ENCODE measurements at regions not wholly inside any gene's neighbourhood (a gene's known extent, or its start where the extent isn't known, plus 50 kb on each side); places are given as distances from the start of the nearest gene placed in this dataset.
A peak's percentile ranks its signal among the peaks of the same experiment; 100 is the strongest.
"Not testable (repeated sequence)": the region's sequence is repeated elsewhere in the genome, so short reads cannot be mapped to it uniquely, and the experiment has no call there.

GRCh38 chrX:121437666-121438065, 390.3 kb downstream of the GLUD2 start:
- H3K27ac ChIP-seq; H3K4me3 ChIP-seq; ATAC-seq (replicated peaks in 6 of 8); in situ Hi-C loops (cut with MboI; ENCODE audit: low pct_unique_long_range_greater_than_20kb in 2 of 9, low sequenced_read_pairs in 9 of 9, unreplicated experiment in 9 of 9); H3K4me1 ChIP-seq (replicated peaks in 1 of 2): not testable (repeated sequence)
- 67 to 68% methylated on average over 3 to 10 of the region's 23 CpGs; no CpG with 5 or more reads in 8 of the 10 experiments for WGBS, 10 experiments

GRCh38 chrX:121455890-121456289, 408.5 kb downstream of the GLUD2 start:
- Histone ChIP-seq H3K4me3 (no peak overlapping the region), H3K4me1 (replicated peaks in 1 of 2) (no peaks in the 10 kb centered on the region), H3K27ac (no peak overlapping the region)
- WGBS, 10 experiments = 0 to 100% (median 63%) methylated on average over 1 of the region's 1 CpG; no CpG with 5 or more reads in 5 of the 10 experiments
- no peak for ATAC-seq (replicated peaks in 6 of 8)
- in situ Hi-C loops (cut with MboI; ENCODE audit: low pct_unique_long_range_greater_than_20kb in 2 of 9, low sequenced_read_pairs in 9 of 9, unreplicated experiment in 9 of 9) = no loop called here

- no peak overlapping the region for H3K27ac ChIP-seq
- H3K4me3 ChIP-seq = no peak overlapping the region
- no peaks in the 10 kb centered on the region for H3K4me1 ChIP-seq (replicated peaks in 1 of 2)
- in situ Hi-C loops (cut with MboI; ENCODE audit: low pct_unique_long_range_greater_than_20kb in 2 of 9, low sequenced_read_pairs in 9 of 9, unreplicated experiment in 9 of 9) = no loop called here
- ATAC-seq (replicated peaks in 6 of 8) = peak in 1 of 8 experiments; percentile 32
- WGBS, 10 experiments = 0 to 100% (median 68%) methylated on average over 1 to 3 of the region's 3 CpGs; no CpG with 5 or more reads in 4 of the 10 experiments
Observed at GRCh38 chrX:121456315-121456714, 408.9 kb downstream of the GLUD2 start.

- Histone ChIP-seq H3K4me3 (no peak overlapping the region), H3K27ac (no peak overlapping the region), H3K4me1 (replicated peaks in 1 of 2) (no peaks in the 10 kb centered on the region)
- 0 to 40% methylated on average over 1 of the region's 1 CpG; no CpG with 5 or more reads in 8 of the 10 experiments for WGBS, 10 experiments
- no peak for ATAC-seq (replicated peaks in 6 of 8)
- in situ Hi-C loops (cut with MboI; ENCODE audit: low pct_unique_long_range_greater_than_20kb in 2 of 9, low sequenced_read_pairs in 9 of 9, unreplicated experiment in 9 of 9) = no loop called here
Observed at GRCh38 chrX:121457096-121457495, 409.7 kb downstream of the GLUD2 start.

- in situ Hi-C loops (cut with MboI; ENCODE audit: low pct_unique_long_range_greater_than_20kb in 2 of 9, low sequenced_read_pairs in 9 of 9, unreplicated experiment in 9 of 9) = no loop called here
- H3K4me3 ChIP-seq = no peak overlapping the region
- no peak overlapping the region for H3K27ac ChIP-seq
- H3K4me1 ChIP-seq (replicated peaks in 1 of 2) = no peaks in the 10 kb centered on the region
- WGBS, 10 experiments = 0 to 100% (median 78%) methylated on average over 1 to 2 of the region's 4 CpGs; no CpG with 5 or more reads in 6 of the 10 experiments
- ATAC-seq (replicated peaks in 6 of 8) = peak in 2 of 8 experiments; percentile 41 to 50
Observed at GRCh38 chrX:121479406-121479805, 432.0 kb downstream of the GLUD2 start.

GRCh38 chrX:121496966-121497365, 449.6 kb downstream of the GLUD2 start:
- 0 to 60% (median 13%) methylated on average over 1 of the region's 1 CpG; no CpG with 5 or more reads in 5 of the 10 experiments for WGBS, 10 experiments
- Histone ChIP-seq H3K4me1 (replicated peaks in 1 of 2) (no peaks in the 10 kb centered on the region), H3K4me3 (no peak overlapping the region), H3K27ac (no peak overlapping the region)
- in situ Hi-C loops (cut with MboI; ENCODE audit: low pct_unique_long_range_greater_than_20kb in 2 of 9, low sequenced_read_pairs in 9 of 9, unreplicated experiment in 9 of 9) = no loop called here
- ATAC-seq (replicated peaks in 6 of 8) = no peak

GRCh38 chrX:121504153-121504552, 456.7 kb downstream of the GLUD2 start:
- WGBS, 10 experiments = 17 to 100% (median 60%) methylated on average over 1 to 5 of the region's 6 CpGs; no CpG with 5 or more reads in 1 of the 10 experiments
- in situ Hi-C loops (cut with MboI; ENCODE audit: low pct_unique_long_range_greater_than_20kb in 2 of 9, low sequenced_read_pairs in 9 of 9, unreplicated experiment in 9 of 9) = no loop called here
- ATAC-seq (replicated peaks in 6 of 8) = no peak
- H3K27ac ChIP-seq = no peak overlapping the region
- H3K4me1 ChIP-seq (replicated peaks in 1 of 2) = no peaks in the 10 kb centered on the region
- no peak overlapping the region for H3K4me3 ChIP-seq

- ATAC-seq (replicated peaks in 6 of 8) = no peak
- Histone ChIP-seq H3K27ac (no peak overlapping the region), H3K4me3 (no peak overlapping the region), H3K4me1 (replicated peaks in 1 of 2) (no peaks in the 10 kb centered on the region)
- in situ Hi-C loops (cut with MboI; ENCODE audit: low pct_unique_long_range_greater_than_20kb in 2 of 9, low sequenced_read_pairs in 9 of 9, unreplicated experiment in 9 of 9) = no loop called here
- 38 to 67% methylated on average over 1 of the region's 1 CpG; no CpG with 5 or more reads in 8 of the 10 experiments for WGBS, 10 experiments
Observed at GRCh38 chrX:121546317-121546716, 498.9 kb downstream of the GLUD2 start.

- in situ Hi-C loops (cut with MboI; ENCODE audit: low pct_unique_long_range_greater_than_20kb in 2 of 9, low sequenced_read_pairs in 9 of 9, unreplicated experiment in 9 of 9) = loop anchor here in 1 of 9 experiments (25.0 kb wide), 1 partner anchor 247 kb away; no protein-coding TSS in a partner anchor
- Histone ChIP-seq H3K4me3 (no peak overlapping the region), H3K4me1 (replicated peaks in 1 of 2) (no peaks in the 10 kb centered on the region), H3K27ac (no peak overlapping the region)
- ATAC-seq (replicated peaks in 6 of 8) = no peak
- 0 to 100% (median 33%) methylated on average over 1 to 2 of the region's 2 CpGs; no CpG with 5 or more reads in 6 of the 10 experiments for WGBS, 10 experiments
Observed at GRCh38 chrX:121558886-121559285, 511.5 kb downstream of the GLUD2 start.

GRCh38 chrX:121562616-121563015, 515.2 kb downstream of the GLUD2 start:
- H3K27ac ChIP-seq = no peak overlapping the region
- ATAC-seq (replicated peaks in 6 of 8) = no peak
- H3K4me3 ChIP-seq = no peak overlapping the region
- in situ Hi-C loops (cut with MboI; ENCODE audit: low pct_unique_long_range_greater_than_20kb in 2 of 9, low sequenced_read_pairs in 9 of 9, unreplicated experiment in 9 of 9) = loop anchor here in 1 of 9 experiments (25.0 kb wide), 1 partner anchor 250 kb away; no protein-coding TSS in a partner anchor
- no peaks in the 10 kb centered on the region for H3K4me1 ChIP-seq (replicated peaks in 1 of 2)

GRCh38 chrX:121569609-121570008, 522.2 kb downstream of the GLUD2 start:
- no peak overlapping the region for H3K4me3 ChIP-seq

GRCh38 chrX:121570072-121570841, 522.8 kb downstream of the GLUD2 start:
- 58 to 100% methylated on average over 1 to 2 of the region's 4 CpGs; no CpG with 5 or more reads in 8 of the 10 experiments for WGBS, 10 experiments
- H3K4me3 ChIP-seq = no peak overlapping the region
- H3K4me1 ChIP-seq (replicated peaks in 1 of 2) = no peaks in the 10 kb centered on the region
- in situ Hi-C loops (cut with MboI; ENCODE audit: low pct_unique_long_range_greater_than_20kb in 2 of 9, low sequenced_read_pairs in 9 of 9, unreplicated experiment in 9 of 9) = loop anchor here in 1 of 9 experiments (25.0 kb wide), 1 partner anchor 258 kb away; no protein-coding TSS in a partner anchor
- H3K27ac ChIP-seq = no peak overlapping the region
- ATAC-seq (replicated peaks in 6 of 8) = no peak

More at GRCh38 chrX:121569609-121570008, 522.2 kb downstream of the GLUD2 start:
- no peaks in the 10 kb centered on the region for H3K4me1 ChIP-seq (replicated peaks in 1 of 2)
- whole genome bisulfite sequencing, 10 experiments = 20 to 83% (median 56%) methylated on average over 1 to 2 of the region's 4 CpGs; no CpG with 5 or more reads in 6 of the 10 experiments
- no peak for ATAC-seq (replicated peaks in 6 of 8)
- in situ Hi-C loops (cut with MboI; ENCODE audit: low pct_unique_long_range_greater_than_20kb in 2 of 9, low sequenced_read_pairs in 9 of 9, unreplicated experiment in 9 of 9) = loop anchor here in 1 of 9 experiments (25.0 kb wide), 1 partner anchor 257 kb away; no protein-coding TSS in a partner anchor
- H3K27ac ChIP-seq = no peak overlapping the region

GRCh38 chrX:121571333-121571732, 523.9 kb downstream of the GLUD2 start:
- Histone ChIP-seq H3K4me1 (replicated peaks in 1 of 2) (no peaks in the 10 kb centered on the region), H3K4me3 (no peak overlapping the region), H3K27ac (no peak overlapping the region)
- in situ Hi-C loops (cut with MboI; ENCODE audit: low pct_unique_long_range_greater_than_20kb in 2 of 9, low sequenced_read_pairs in 9 of 9, unreplicated experiment in 9 of 9) = loop anchor here in 1 of 9 experiments (25.0 kb wide), 1 partner anchor 259 kb away; no protein-coding TSS in a partner anchor
- WGBS, 10 experiments = 18 to 100% (median 59%) methylated on average over 1 to 7 of the region's 7 CpGs; no CpG with 5 or more reads in 6 of the 10 experiments
- no peak for ATAC-seq (replicated peaks in 6 of 8)
